Hematopoietic multipotent progenitor cell (in vitro differentiated cells): ENCODE measurements at regions not wholly inside any gene's neighbourhood (a gene's known extent, or its start where the extent isn't known, plus 50 kb on each side); places are given as distances from the start of the nearest gene placed in this dataset.
"Not testable (repeated sequence)": the region's sequence is repeated elsewhere in the genome, so short reads cannot be mapped to it uniquely, and the experiment has no call there.

Experiments used
- DNase-seq, 3 donors: peaks; one replicate each; pipeline ENCODE4 v3.0.0-alpha.2; 2011 to 2015; ENCODE audit warnings: low read depth in 2 of 3, low spot score in 2 of 3

DNA sequence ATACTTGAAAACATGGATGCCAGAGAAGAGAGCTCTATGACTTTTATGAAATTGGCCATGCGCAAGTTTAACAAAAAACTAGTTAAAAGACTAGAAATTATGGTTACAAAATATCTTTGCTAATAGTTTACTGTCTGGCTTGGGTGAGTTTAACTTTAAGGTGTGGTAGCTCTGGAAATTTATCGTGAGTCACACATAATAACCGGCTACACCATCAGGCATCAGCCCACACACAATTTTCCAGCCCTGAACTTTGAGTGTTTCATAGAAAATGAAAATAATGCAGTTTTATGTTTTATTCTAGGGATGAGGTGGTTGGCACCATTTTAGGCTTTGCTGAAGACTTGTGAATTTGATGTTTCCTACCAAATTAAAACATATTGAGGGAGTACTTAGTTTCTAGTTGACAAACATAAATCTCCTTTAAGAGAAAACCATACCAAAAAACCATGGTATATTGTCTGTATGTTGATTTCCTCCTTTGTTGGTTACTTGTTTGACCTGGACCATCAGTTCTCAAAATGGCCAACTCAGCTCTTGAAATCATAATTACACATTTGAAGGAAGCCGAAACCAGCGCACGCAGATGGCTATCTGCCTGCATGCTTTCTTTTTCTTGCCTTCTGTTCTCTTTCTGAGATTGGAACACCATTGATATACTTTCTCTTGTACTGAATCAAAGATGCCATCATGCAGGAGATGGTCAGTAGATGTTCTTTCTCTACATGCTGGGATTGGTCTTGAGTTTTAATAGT lies 125.1 kb downstream of the AKAP11 start:
- no peak for DNase-seq

DNA sequence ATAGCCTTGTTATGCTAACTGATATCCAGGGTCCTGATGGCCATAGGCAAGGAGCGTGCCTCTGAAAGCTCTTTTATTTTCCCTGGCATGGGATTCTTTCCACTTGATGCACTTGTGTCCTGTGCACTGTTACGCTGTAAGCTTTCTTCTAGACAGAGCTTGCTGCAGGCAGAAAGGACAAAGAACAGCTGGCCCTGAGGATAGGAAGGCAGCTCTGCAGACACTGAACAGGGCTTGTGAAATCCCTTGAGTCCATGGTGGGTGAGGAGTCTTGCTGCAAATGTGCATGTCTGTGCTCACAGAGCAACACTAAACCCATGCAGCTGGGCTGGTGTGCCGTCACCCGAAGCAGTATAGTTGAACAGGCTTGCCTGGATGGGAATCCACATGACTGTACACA lies 126.6 kb downstream of the AKAP11 start:
- DNase-seq: no peak

DNA sequence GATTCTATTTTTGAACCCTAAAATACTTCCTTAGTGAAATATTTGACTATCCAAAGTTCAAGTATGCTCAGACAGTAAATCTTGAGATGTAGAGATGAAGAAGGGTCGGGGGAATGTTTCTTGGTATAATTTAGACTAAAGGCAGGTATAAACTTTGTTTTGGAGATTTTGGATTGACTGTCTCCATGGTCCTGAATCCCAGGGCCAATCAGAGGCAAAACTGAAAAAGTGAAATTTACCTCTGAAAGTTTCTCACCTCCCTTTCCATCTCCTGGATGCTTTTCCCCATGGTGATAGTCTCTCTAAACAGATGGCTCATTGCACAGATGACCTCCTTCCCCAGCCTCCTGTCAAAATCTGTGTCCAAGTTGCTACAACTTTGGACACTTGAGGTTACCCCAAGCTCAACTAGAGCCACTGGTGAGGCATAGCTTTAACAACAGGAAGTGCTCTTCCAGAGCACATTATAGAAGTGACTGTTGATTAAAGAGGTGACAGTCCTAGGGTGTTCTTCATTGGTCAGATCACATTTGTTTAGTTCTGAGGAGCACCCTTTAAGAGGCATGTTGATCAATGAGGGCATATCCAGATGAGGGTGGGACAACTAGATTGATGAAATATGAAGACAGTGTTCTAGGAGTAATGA lies 128.4 kb downstream of the AKAP11 start:
- no peak for DNase-seq

DNA sequence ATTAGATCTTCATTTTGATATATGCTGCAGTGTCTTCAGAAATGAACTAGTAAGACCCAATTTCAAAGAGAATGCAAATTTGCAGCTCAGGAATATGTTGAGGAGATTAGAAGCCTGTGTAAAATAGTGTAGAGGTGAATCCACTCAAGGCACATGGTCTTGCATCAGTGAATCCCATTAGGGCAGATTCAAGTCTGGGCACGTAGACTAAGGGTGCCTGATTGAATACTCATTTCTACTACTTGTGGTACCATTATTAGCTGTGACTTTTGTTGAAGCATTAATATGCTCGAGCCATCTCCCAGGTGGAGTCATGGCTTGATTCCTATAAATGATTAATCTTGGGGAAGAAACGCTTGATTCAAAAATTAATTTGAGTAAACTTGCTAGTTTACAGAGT lies 129.4 kb downstream of the AKAP11 start:
- DNase-seq: no peak

- DNase-seq: no peak
These were observed 133.9 kb downstream of the AKAP11 start for GRCh38 chr13:42405665-42406390.

- no peak for DNase-seq
These were observed 137.1 kb downstream of the AKAP11 start for GRCh38 chr13:42409075-42409474.

- no peak for DNase-seq
These were observed 137.6 kb downstream of the AKAP11 start for GRCh38 chr13:42409551-42409950.

DNA sequence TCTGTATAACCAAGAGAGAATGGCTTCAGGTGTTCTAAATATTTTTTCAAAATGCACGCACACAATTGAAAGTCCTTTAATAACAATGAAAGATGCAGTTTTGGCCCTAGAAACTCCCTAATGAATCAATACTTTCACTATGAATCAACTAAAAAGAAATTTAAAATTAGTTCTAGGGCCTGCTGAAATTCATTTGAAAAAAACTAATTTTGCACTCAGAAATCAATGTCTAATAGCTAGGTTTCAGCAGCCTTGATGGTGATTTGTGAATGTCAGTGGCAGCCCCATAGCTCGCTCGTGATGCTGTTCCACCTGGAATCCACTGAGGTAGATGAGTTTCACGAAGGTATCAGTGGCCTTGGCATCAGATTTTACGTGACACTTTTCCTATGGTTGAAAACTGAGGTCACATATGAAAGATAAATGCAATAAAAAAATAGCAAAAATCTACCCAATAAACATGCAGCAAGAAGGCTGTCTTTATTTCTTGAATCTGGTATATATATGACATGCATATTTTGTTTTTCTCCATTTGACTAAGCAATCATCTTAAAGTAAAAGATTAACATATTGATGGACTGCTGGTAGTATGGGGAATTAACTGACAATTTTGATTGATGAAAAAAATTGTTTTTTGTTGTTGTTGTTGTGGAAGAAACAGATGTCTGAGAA lies 141.0 kb downstream of the AKAP11 start:
- DNase-seq: no peak

- DNase-seq: no peak
These were observed 141.5 kb downstream of the AKAP11 start for GRCh38 chr13:42413484-42413815.

DNA sequence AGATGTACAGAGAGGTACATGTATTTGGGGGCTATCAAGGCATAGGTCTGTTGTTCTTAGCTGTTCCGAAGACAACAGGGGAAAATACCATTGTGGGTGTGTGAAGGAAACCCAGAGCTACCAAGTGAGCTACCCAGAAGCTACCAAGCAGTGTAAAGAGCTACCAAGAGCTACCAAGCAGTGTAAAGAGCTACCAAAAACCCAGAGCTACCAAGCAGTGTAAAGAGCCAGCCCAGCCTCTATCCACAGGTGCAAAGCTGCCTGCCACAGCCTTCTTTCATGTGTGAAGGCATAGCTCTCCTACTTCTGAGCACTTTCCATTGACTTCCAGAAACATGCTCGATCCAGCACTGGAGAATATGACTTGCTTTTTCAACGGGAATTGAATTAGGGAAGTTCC lies 145.7 kb downstream of the AKAP11 start:
- DNase-seq: no peak

GRCh38 chr13:42418184-42418583 lies 146.2 kb downstream of the AKAP11 start:
- DNase-seq: no peak

DNA sequence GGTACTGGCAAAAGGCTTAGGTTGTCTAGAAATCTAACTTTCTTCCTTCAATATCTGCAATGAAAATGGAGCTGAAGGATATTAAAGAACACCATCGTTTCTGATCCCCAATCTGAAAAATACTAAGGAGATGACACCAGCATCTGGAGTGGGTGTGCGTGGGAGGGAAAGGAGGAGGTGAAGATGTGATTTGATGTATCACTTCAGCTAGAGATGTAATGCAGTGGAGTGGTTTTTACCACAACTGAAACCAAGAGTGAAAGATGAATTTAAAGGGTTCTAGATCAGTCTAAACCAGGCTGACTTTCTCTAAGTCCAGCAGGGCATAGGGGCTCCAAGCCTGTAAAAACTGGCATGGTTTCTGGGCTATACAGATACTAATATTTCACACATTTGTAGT lies 148.4 kb downstream of the AKAP11 start:
- no peak for DNase-seq

- no peak for DNase-seq
These were observed 150.7 kb downstream of the AKAP11 start for GRCh38 chr13:42422681-42423080.

- DNase-seq: no peak
These were observed 149.8 kb upstream of the TNFSF11 start for GRCh38 chr13:42424182-42424581.

DNA sequence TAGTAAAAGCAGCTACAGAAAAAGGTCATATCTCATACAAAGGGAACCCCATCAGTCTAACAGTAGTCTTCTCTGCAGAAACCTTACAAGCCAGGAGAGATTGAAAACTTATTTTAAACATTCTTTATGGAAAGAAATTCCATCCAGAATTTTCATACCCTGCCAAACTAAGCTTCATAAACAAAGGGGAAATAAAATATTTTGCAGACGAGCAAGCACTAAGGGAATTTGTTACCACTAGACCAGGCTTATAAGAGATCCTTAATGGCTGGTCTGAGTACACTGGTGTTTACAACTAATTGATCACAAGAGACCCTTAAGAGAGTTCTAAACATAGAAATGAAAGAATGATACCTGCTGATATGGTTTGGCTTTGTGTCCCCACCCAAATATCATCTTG lies 128.6 kb upstream of the TNFSF11 start:
- DNase-seq: no peak

DNA sequence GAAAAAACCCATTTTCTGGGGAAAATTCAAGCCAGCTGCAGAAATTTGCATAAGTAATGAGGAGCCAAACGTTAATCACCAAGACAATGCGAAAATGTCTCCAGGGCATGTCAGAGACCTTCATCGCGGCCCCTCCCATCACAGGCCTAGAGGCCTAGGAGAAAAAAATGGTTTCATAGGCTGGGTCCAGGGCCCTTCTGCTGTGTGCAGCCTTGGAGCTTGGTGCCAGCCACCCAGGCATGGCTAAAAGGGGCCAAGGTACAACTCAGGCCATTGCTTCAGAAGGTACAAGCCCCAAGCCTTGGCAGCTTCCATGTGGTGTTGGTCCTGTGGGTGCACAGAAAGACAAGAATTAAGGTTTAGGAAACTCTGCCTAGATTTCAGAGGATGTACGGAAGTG lies 127.4 kb upstream of the TNFSF11 start:
- DNase-seq: not testable (repeated sequence)

- DNase-seq: no peak
These were observed 120.8 kb upstream of the TNFSF11 start for GRCh38 chr13:42453091-42453645.

GRCh38 chr13:42454749-42455148 lies 119.2 kb upstream of the TNFSF11 start:
- DNase-seq: no peak

- no peak for DNase-seq
These were observed 115.8 kb upstream of the TNFSF11 start for GRCh38 chr13:42458193-42458592.

DNA sequence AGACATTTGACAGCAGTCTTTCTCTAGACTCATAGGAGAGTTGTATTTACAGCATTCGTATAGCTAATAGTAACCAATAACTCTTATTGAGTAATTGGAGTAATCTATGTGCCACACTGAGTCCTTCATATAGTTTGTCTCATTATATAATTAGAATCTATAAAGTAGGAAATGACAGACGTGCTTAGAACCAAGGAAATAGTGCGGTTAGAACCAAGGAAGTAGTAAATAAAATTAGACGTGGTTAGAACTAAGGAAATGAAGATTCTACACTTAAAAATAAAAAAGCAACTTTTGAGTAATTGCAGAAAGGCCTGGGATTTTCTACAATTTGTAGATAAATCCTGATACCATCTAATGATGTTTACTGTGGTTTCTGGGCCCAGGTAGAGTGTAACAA lies 107.8 kb upstream of the TNFSF11 start:
- DNase-seq: no peak

- DNase-seq: no peak
These were observed 107.3 kb upstream of the TNFSF11 start for GRCh38 chr13:42466609-42467008.
